Amniotic epithelial cell (primary cell): ENCODE measurements at regions not wholly inside any gene's neighbourhood (a gene's known extent, or its start where the extent isn't known, plus 50 kb on each side); places are given as distances from the start of the nearest gene placed in this dataset.
"Not testable (repeated sequence)": the region's sequence is repeated elsewhere in the genome, so short reads cannot be mapped to it uniquely, and the experiment has no call there.

ENCODE experiments used
- DNase-seq: peaks from one replicate; pipeline ENCODE4 v3.0.0-alpha.2; 2010; ENCODE audit warnings: low read depth

GRCh38 chr7:69515495-69516212 lies 82.6 kb upstream of the AUTS2 start:
- no peak for DNase-seq

- DNase-seq: no peak
Observed at GRCh38 chr7:69516238-69516820, 81.9 kb upstream of the AUTS2 start.

GRCh38 chr7:69517985-69518704 lies 80.1 kb upstream of the AUTS2 start:
- DNase-seq: no peak

- DNase-seq: no peak
Observed at GRCh38 chr7:69518705-69519077, 79.6 kb upstream of the AUTS2 start.

GRCh38 chr7:69526570-69526969 lies 71.7 kb upstream of the AUTS2 start:
- no peak for DNase-seq

- DNase-seq: no peak
Observed at GRCh38 chr7:69527706-69528105, 70.6 kb upstream of the AUTS2 start.

GRCh38 chr7:69531050-69531449 lies 67.2 kb upstream of the AUTS2 start:
- DNase-seq: no peak

GRCh38 chr7:69534461-69535041 lies 63.7 kb upstream of the AUTS2 start:
- DNase-seq: no peak

GRCh38 chr7:69537691-69538090 lies 60.6 kb upstream of the AUTS2 start:
- no peak for DNase-seq

GRCh38 chr7:69539531-69539930 lies 58.7 kb upstream of the AUTS2 start:
- no peak for DNase-seq

- no peak for DNase-seq
Observed at GRCh38 chr7:69540287-69540686, 58.0 kb upstream of the AUTS2 start.

GRCh38 chr7:69541779-69542432 lies 56.4 kb upstream of the AUTS2 start:
- DNase-seq: not testable (repeated sequence)

GRCh38 chr7:69545175-69545574 lies 53.1 kb upstream of the AUTS2 start:
- DNase-seq: no peak
